WI38 (cell line): ENCODE measurements at regions not wholly inside any gene's neighbourhood (a gene's known extent, or its start where the extent isn't known, plus 50 kb on each side); places are given as distances from the start of the nearest gene placed in this dataset.

Experiments used
- H3K4me3 ChIP-seq: 2 replicates; pipeline ENCODE4 v1.5.1; 2011; ENCODE audit warnings: low read depth, mild to moderate bottlenecking, control low read depth, low read length
- CTCF ChIP-seq: IDR thresholded peaks from 2 replicates; pipeline ENCODE4 v1.5.1; 2012; ENCODE audit warnings: low read depth, mild to moderate bottlenecking, control low read depth, low read length

- H3K4me3 ChIP-seq: no peak overlapping the region
- TF ChIP-seq CTCF: no peak
These were observed 236.4 kb downstream of the HGF start for GRCh38 chr7:81533426-81533825.

- no peak overlapping the region for H3K4me3 ChIP-seq
- TF ChIP-seq CTCF: no peak
These were observed 240.1 kb downstream of the HGF start for GRCh38 chr7:81529785-81530184.

GRCh38 chr7:81527651-81528050 lies 242.2 kb downstream of the HGF start:
- TF ChIP-seq CTCF: no peak
- H3K4me3 ChIP-seq: no peak overlapping the region

- TF ChIP-seq CTCF: no peak
- H3K4me3 ChIP-seq: no peak overlapping the region
These were observed 242.9 kb downstream of the HGF start for GRCh38 chr7:81526971-81527370.

GRCh38 chr7:81525841-81526240 lies 244.0 kb downstream of the HGF start:
- H3K4me3 ChIP-seq: no peak overlapping the region
- TF ChIP-seq CTCF: no peak

- H3K4me3 ChIP-seq: no peak overlapping the region
- no peak for TF ChIP-seq CTCF
These were observed 250.0 kb downstream of the HGF start for GRCh38 chr7:81519886-81520285.

GRCh38 chr7:81516898-81517297 lies 252.9 kb downstream of the HGF start:
- TF ChIP-seq CTCF: no peak
- no peak overlapping the region for H3K4me3 ChIP-seq
